ENCODE measurements at regions not wholly inside any gene's neighbourhood (a gene's known extent, or its start where the extent isn't known, plus 50 kb on each side); places are given as distances from the start of the nearest gene placed in this dataset.

- H3K4me1 ChIP-seq (ENCODE audit: control insufficient read depth in 1 of 2, insufficient read depth in 2 of 2, low read length in 2 of 2), result peaks cover 19 to 44% of the 10 kb centered on the region in 2 experiments
- H2AFZ ChIP-seq (ENCODE audit: low read depth, low read length, poor library complexity, severe bottlenecking), result no peak overlapping the region
- ChIA-PET CTCF (no interaction called here), POLR2A (no interaction called here), RAD21 (ENCODE audit: low non-redundant PET in 1 of 2, low total read pairs in 2 of 2, uncharacterized antibody in 2 of 2, unreplicated experiment in 2 of 2) (no interaction called here)
- BruUV-seq (replicated peaks), result no TSS peak
- no peaks in the 10 kb centered on the region for H3K36me3 ChIP-seq (ENCODE audit: control insufficient read depth in 1 of 2, insufficient read depth in 2 of 2, low read length in 2 of 2)
- no peak overlapping the region for H3K9ac ChIP-seq (ENCODE audit: low read length)
- H4K20me1 ChIP-seq (ENCODE audit: insufficient read depth), result no peaks in the 10 kb centered on the region
- intact Hi-C loops (cut with micrococcal nuclease), result no loop called here
- TF ChIP-seq ZNF274 (IDR thresholded peaks at IDR 0.05; ENCODE audit: low read depth, low read length) (no peak), TCF7L2 (IDR thresholded peaks at IDR 0.05; ENCODE audit: borderline replicate concordance, extremely low read depth, insufficient read depth, insufficient read length) (no peak), JUND (IDR thresholded peaks at IDR 0.05) (no peak), RAD21 (IDR thresholded peaks at IDR 0.05; ENCODE audit: low read depth) (no peak), SP1 (IDR thresholded peaks at IDR 0.05; ENCODE audit: low read depth) (no peak), POLR2AphosphoS5 (IDR thresholded peaks at IDR 0.05; ENCODE audit: low read depth, low read length) (no peak), ATF3 (IDR thresholded peaks at IDR 0.05) (no peak), SIN3A (IDR thresholded peaks at IDR 0.05; ENCODE audit: low read depth) (no peak), CBX3 (IDR thresholded peaks at IDR 0.05; ENCODE audit: low read depth) (no peak), EZH2phosphoT487 (IDR thresholded peaks at IDR 0.05; ENCODE audit: borderline replicate concordance) (no peak), EZH2 (IDR thresholded peaks at IDR 0.05) (no peak), FOSL1 (IDR thresholded peaks at IDR 0.05; ENCODE audit: low read depth) (no peak), ELF1 (IDR thresholded peaks at IDR 0.05; ENCODE audit: borderline replicate concordance, low read depth) (no peak), CTCF (IDR thresholded peaks at IDR 0.05 in 2 of 3, conservative IDR thresholded peaks at IDR 0.05 in 1 of 3; ENCODE audit: borderline replicate concordance in 1 of 3, insufficient read depth in 1 of 3, low read depth in 2 of 3, low read length in 2 of 3) (no peak), POLR2A (IDR thresholded peaks at IDR 0.05; ENCODE audit: borderline replicate concordance, extremely low read depth, insufficient read depth, insufficient read length) (no peak), YY1 (IDR thresholded peaks at IDR 0.05; ENCODE audit: extremely low read depth, insufficient replicate concordance, low read depth, low read length) (no peak)
- no peak overlapping the region for H3K4me3 ChIP-seq (replicated peaks in 1 of 2; ENCODE audit: low read depth in 1 of 2, low read length in 2 of 2)
- H3K79me2 ChIP-seq (ENCODE audit: insufficient read depth, low read length), result no peaks in the 10 kb centered on the region
- no peak overlapping the region for H3K27ac ChIP-seq (ENCODE audit: low read depth, low read length)
- no peaks in the 10 kb centered on the region for H3K27me3 ChIP-seq (ENCODE audit: insufficient read depth, low read length)
- H3K9me2 ChIP-seq (ENCODE audit: insufficient read depth), result no peaks in the 10 kb centered on the region
- H3K9me3 ChIP-seq (ENCODE audit: control insufficient read depth in 1 of 2, insufficient read depth in 1 of 2, low read depth in 1 of 2, low read length in 2 of 2), result no peaks in the 10 kb centered on the region
- DNase-seq (ENCODE audit: low read depth, low spot score) (no peak), ATAC-seq (no peak)
- H3K4me2 ChIP-seq (ENCODE audit: low read length), result no peak overlapping the region
Observed at GRCh38 chr1:30615816-30616590, 107.4 kb downstream of the MATN1 start.

Measured in HCT116 (cell line).